H1 (cell line): ENCODE measurements at regions not wholly inside any gene's neighbourhood (a gene's known extent, or its start where the extent isn't known, plus 50 kb on each side); places are given as distances from the start of the nearest gene placed in this dataset.

Experiments
- CTCF ChIA-PET: fragments of 300-600 bp; sonication (Branson Sonifier 250); formaldehyde crosslinking; loops from one replicate; lab custom pipeline; 2021; ENCODE audit not compliant: partially characterized antibody; lab: Charles Lee
- POLR2A ChIA-PET: fragments of 300-600 bp; sonication (Branson Sonifier 250); formaldehyde crosslinking; loops from one replicate; lab custom pipeline; 2021; ENCODE audit warnings: inconsistent platforms; ENCODE audit not compliant: partially characterized antibody; lab: Charles Lee
- DNase-seq, 2 experiments: peaks; one replicate each; pipeline versions ENCODE4 v3.0.0 to v3.0.0-alpha.2; 2010 to 2022; ENCODE audit warnings: low spot score in 2 of 2, low read depth in 1 of 2, mixed read lengths in 1 of 2
- FAIRE-seq: peaks from 2 replicates; lab custom pipeline; 2011; peaks lifted over from hg19 to GRCh38; lab: Jason Lieb, UNC
- H2AFZ ChIP-seq: 2 replicates; pipeline ENCODE4 v1.8.1; 2012; ENCODE audit warnings: low read length, inconsistent platforms
- H2AK5ac ChIP-seq: 2 replicates; pipeline ENCODE4 v1.6.1; 2013; ENCODE audit warnings: low read depth, low read length
- H2BK120ac ChIP-seq: replicated peaks from 2 replicates; pipeline ENCODE3; 2013; ENCODE audit warnings: low read depth, low read length, inconsistent platforms
- H2BK12ac ChIP-seq: 2 replicates; pipeline ENCODE4 v1.6.1; 2013; ENCODE audit warnings: low read depth, low read length
- H2BK15ac ChIP-seq: 2 replicates; pipeline ENCODE4 v1.6.1; 2013; ENCODE audit warnings: low read length
- H2BK20ac ChIP-seq: 2 replicates; pipeline ENCODE4 v1.6.1; 2013; ENCODE audit warnings: low read length
- H2BK5ac ChIP-seq: 2 replicates; pipeline ENCODE4 v1.6.1; 2013; ENCODE audit warnings: low read depth, low read length
- H3K14ac ChIP-seq: 2 replicates; pipeline ENCODE4 v1.6.1; 2013; ENCODE audit warnings: inconsistent platforms; ENCODE audit not compliant: insufficient read length
- H3K18ac ChIP-seq: 2 replicates; pipeline ENCODE4 v1.6.1; 2013; ENCODE audit warnings: low read length; ENCODE audit errors: extremely low read depth
- H3K23ac ChIP-seq: 2 replicates; pipeline ENCODE4 v1.6.1; 2013; ENCODE audit warnings: inconsistent platforms; ENCODE audit not compliant: insufficient read length
- H3K23me2 ChIP-seq: 2 replicates; pipeline ENCODE4 v1.6.1; 2013; ENCODE audit warnings: low read depth, low read length
- H3K27ac ChIP-seq: 2 replicates; pipeline ENCODE4 v1.6.1; 2011; ENCODE audit warnings: low read depth, low read length, inconsistent platforms
- H3K27me3 ChIP-seq, 4 experiments: replicated peaks in 1 of 4; 1 replicate in 1 of 4; 2 replicates in 3 of 4; pipeline versions ENCODE4 v1.6.1 to v1.8.1; 2011 to 2013; ENCODE audit warnings: low read length in 3 of 4, mild to moderate bottlenecking in 3 of 4, inconsistent platforms in 2 of 4, mixed read lengths in 2 of 4, moderate library complexity in 1 of 4; ENCODE audit not compliant: control insufficient read depth in 3 of 4, insufficient read depth in 3 of 4; ENCODE audit errors: extremely low read depth in 1 of 4
- H3K36me3 ChIP-seq, 4 experiments: 2 replicates each; pipeline versions ENCODE4 v1.6.1 to v1.8.1; 2011 to 2013; ENCODE audit warnings: mild to moderate bottlenecking in 4 of 4, low read length in 3 of 4, moderate library complexity in 2 of 4, control low read depth in 1 of 4, inconsistent platforms in 1 of 4; ENCODE audit not compliant: insufficient read depth in 4 of 4, control insufficient read depth in 2 of 4
- H3K4ac ChIP-seq: replicated peaks from 2 replicates; pipeline ENCODE3; 2013; ENCODE audit warnings: low read length, low read depth, mixed read lengths, inconsistent platforms; ENCODE audit not compliant: insufficient read length
- H3K4me1 ChIP-seq, 4 experiments: replicated peaks in 1 of 4; 1 replicate in 1 of 4; 2 replicates in 3 of 4; pipeline versions ENCODE4 v1.6.1 to v1.8.1; 2011 to 2013; ENCODE audit warnings: low read length in 3 of 4, inconsistent platforms in 2 of 4, mixed read lengths in 1 of 4; ENCODE audit not compliant: insufficient read depth in 4 of 4, control insufficient read depth in 3 of 4
- H3K4me2 ChIP-seq, 2 experiments: 2 replicates each; pipeline versions ENCODE4 v1.6.1 to v1.8.1; 2011 to 2013; ENCODE audit warnings: low read depth in 2 of 2, low read length in 2 of 2, control low read depth in 1 of 2, inconsistent platforms in 1 of 2, mild to moderate bottlenecking in 1 of 2; ENCODE audit not compliant: insufficient read depth in 1 of 2
- H3K4me3 ChIP-seq, 4 experiments: fragments of 200-600, 300-600 bp in 1 of 4; sonication (generic), shearing (Covaris generic), sonication (Bioruptor Twin) in 1 of 4; 2 replicates each; pipeline versions ENCODE4 v1.5.1 to v1.8.1; 2011 to 2016; ENCODE audit warnings: low read length in 4 of 4, low read depth in 3 of 4, control low read depth in 2 of 4, inconsistent platforms in 2 of 4, mild to moderate bottlenecking in 2 of 4, mixed read lengths in 1 of 4, moderate library complexity in 1 of 4; ENCODE audit not compliant: insufficient read depth in 2 of 4; ENCODE audit errors: extremely low read depth in 1 of 4
- H3K56ac ChIP-seq: replicated peaks from 2 replicates; pipeline ENCODE3; 2013; ENCODE audit warnings: low read depth, mild to moderate bottlenecking, mixed read lengths, low read length, inconsistent platforms; ENCODE audit not compliant: insufficient read length
- H3K79me1 ChIP-seq: 2 replicates; pipeline ENCODE4 v1.6.1; 2013; ENCODE audit warnings: low read depth, low read length, control low read depth
- H3K79me2 ChIP-seq, 2 experiments: 2 replicates each; pipeline versions ENCODE4 v1.6.1 to v1.8.1; 2012 to 2013; ENCODE audit warnings: low read length in 2 of 2, mild to moderate bottlenecking in 2 of 2, inconsistent platforms in 1 of 2; ENCODE audit not compliant: insufficient read depth in 2 of 2, control insufficient read depth in 1 of 2
- H3K9ac ChIP-seq, 4 experiments: replicated peaks in 1 of 4; 1 replicate in 1 of 4; 2 replicates in 3 of 4; pipeline versions ENCODE4 v1.6.1 to v1.8.1; 2011 to 2013; ENCODE audit warnings: low read depth in 3 of 4, low read length in 3 of 4, control low read depth in 2 of 4, mild to moderate bottlenecking in 2 of 4, moderate library complexity in 2 of 4, inconsistent platforms in 1 of 4; ENCODE audit errors: extremely low read depth in 1 of 4
- H3K9me3 ChIP-seq, 2 experiments: 2 replicates each; pipeline versions ENCODE4 v1.6.1 to v1.8.1; 2012 to 2013; ENCODE audit warnings: mild to moderate bottlenecking in 2 of 2, moderate library complexity in 2 of 2, control low read depth in 1 of 2, inconsistent platforms in 1 of 2, low read depth in 1 of 2, low read length in 1 of 2, mixed read lengths in 1 of 2; ENCODE audit not compliant: insufficient read depth in 2 of 2
- H4K20me1 ChIP-seq, 2 experiments: replicated peaks in 1 of 2; 2 replicates each; pipeline versions ENCODE3 to v1.8.1; 2011 to 2013; ENCODE audit warnings: inconsistent platforms in 2 of 2, low read length in 2 of 2, mild to moderate bottlenecking in 1 of 2; ENCODE audit not compliant: insufficient read depth in 2 of 2, control insufficient read depth in 1 of 2
- H4K5ac ChIP-seq: 2 replicates; pipeline ENCODE4 v1.6.1; 2013; ENCODE audit warnings: low read length, low read depth, mixed read lengths, inconsistent platforms; ENCODE audit not compliant: insufficient read length
- H4K8ac ChIP-seq: 2 replicates; pipeline ENCODE4 v1.8.0; 2013; ENCODE audit warnings: mild to moderate bottlenecking, moderate library complexity, low read length, inconsistent platforms; ENCODE audit not compliant: insufficient read depth; ENCODE audit errors: extremely low read depth
- H4K91ac ChIP-seq: replicated peaks from 2 replicates; pipeline ENCODE3; 2013; ENCODE audit warnings: low read length, mixed read lengths, inconsistent platforms; ENCODE audit not compliant: insufficient read length
- ASH2L ChIP-seq: fragments of 200-600, 300-600 bp; sonication (generic); IDR thresholded peaks from one replicate; pipeline ENCODE4 v1.7.1; 2017; ENCODE audit warnings: low read length
- BRCA1 ChIP-seq: IDR thresholded peaks from 2 replicates; pipeline ENCODE4 v1.6.1; 2012; ENCODE audit warnings: low read depth, low read length, improper control_type of control experiment
- CHD2 ChIP-seq: IDR thresholded peaks from 2 replicates; pipeline ENCODE4 v1.6.1; 2012; ENCODE audit warnings: low read length, improper control_type of control experiment
- CTBP2 ChIP-seq: IDR thresholded peaks from 2 replicates; pipeline ENCODE4 v1.7.0; 2011; ENCODE audit warnings: borderline replicate concordance, mild to moderate bottlenecking, moderate library complexity, mixed read lengths, low read length; ENCODE audit not compliant: insufficient read depth, insufficient read length
- CTCF ChIP-seq, 3 experiments: IDR thresholded peaks; 1 replicate in 2 of 3; 2 replicates in 1 of 3; pipeline versions ENCODE4 v1.5.1 to v1.6.1; 2011; ENCODE audit warnings: low read length in 3 of 3, mild to moderate bottlenecking in 3 of 3, inconsistent platforms in 2 of 3, low read depth in 1 of 3, moderate library complexity in 1 of 3; ENCODE audit not compliant: insufficient read depth in 1 of 3; ENCODE audit errors: control extremely low read depth in 1 of 3
- E2F6 ChIP-seq: IDR thresholded peaks from 2 replicates; pipeline ENCODE4 v1.6.1; 2012; ENCODE audit warnings: inconsistent platforms
- KDM4A ChIP-seq: IDR thresholded peaks from one replicate; pipeline ENCODE4 v1.7.1; 2012; ENCODE audit warnings: low read depth, mild to moderate bottlenecking, moderate library complexity, low read length, inconsistent platforms; ENCODE audit not compliant: severe bottlenecking
- MAX ChIP-seq: IDR thresholded peaks from 2 replicates; pipeline ENCODE4 v1.6.1; 2012; ENCODE audit warnings: inconsistent platforms
- POLR2A ChIP-seq, 2 experiments: IDR thresholded peaks; 1 replicate in 1 of 2; 2 replicates in 1 of 2; pipeline ENCODE4 v1.6.1; 2011; ENCODE audit warnings: low read depth in 2 of 2, low read length in 2 of 2, mild to moderate bottlenecking in 2 of 2; ENCODE audit errors: control extremely low read depth in 1 of 2
- POLR2AphosphoS5 ChIP-seq: IDR thresholded peaks from 2 replicates; pipeline ENCODE4 v1.6.1; 2011; ENCODE audit warnings: low read depth, low read length
- RBBP5 ChIP-seq: IDR thresholded peaks from 2 replicates; pipeline ENCODE4 v1.7.1; 2012; ENCODE audit warnings: low read depth, mild to moderate bottlenecking, inconsistent platforms, low read length, moderate library complexity, borderline replicate concordance
- SP4 ChIP-seq: IDR thresholded peaks from 2 replicates; pipeline ENCODE4 v1.6.1; 2012; ENCODE audit warnings: low read length, inconsistent platforms
- YY1 ChIP-seq: IDR thresholded peaks from 2 replicates; pipeline ENCODE4 v1.6.1; 2011; ENCODE audit warnings: low read depth, mild to moderate bottlenecking, low read length
- WGBS, 2 experiments: shearing (Covaris generic) in 1 of 2; methylation state at CpG; one replicate each; pipeline versions ENCODE4 v1.1.6 to v1.1.7; 2013 to 2015; ENCODE audit warnings: low lambda C conversion rate in 2 of 2, mixed read lengths in 2 of 2, inconsistent platforms in 1 of 2, low coverage in 1 of 2, missing lambda C conversion rate in 1 of 2; ENCODE audit not compliant: insufficient replicate concordance in 2 of 2, insufficient coverage in 1 of 2, insufficient read length in 1 of 2; ENCODE audit errors: extremely low coverage in 1 of 2, missing lambda C conversion rate in 1 of 2; 5-methylcytosine and 5-hydroxymethylcytosine counted together

GRCh38 chrX:74231625-74232024 lies 72.4 kb upstream of the ZCCHC13 start:
- peaks cover 0 to 38% of the 10 kb centered on the region in 2 experiments; a peak in 2 of 4 replicates for H3K79me2 ChIP-seq
- no peaks in the 10 kb centered on the region for H3K27me3 ChIP-seq
- no peak overlapping the region for H3K4me2 ChIP-seq
- POLR2A ChIA-PET, result no interaction called here
- no peak overlapping the region for H3K4me3 ChIP-seq
- H3K14ac ChIP-seq, result no peak overlapping the region
- no peak overlapping the region for H2BK5ac ChIP-seq
- no peaks in the 10 kb centered on the region; a peak in 2 of 8 replicates for H3K36me3 ChIP-seq
- no peak overlapping the region for H2BK15ac ChIP-seq
- no peak overlapping the region for H4K91ac ChIP-seq
- H4K20me1 ChIP-seq, result peaks cover 0 to 2% of the 10 kb centered on the region in 2 experiments
- no peak overlapping the region for H4K8ac ChIP-seq
- FAIRE-seq (no peak), DNase-seq (no peak)
- H3K27ac ChIP-seq, result no peak overlapping the region
- no peak overlapping the region for H2AK5ac ChIP-seq
- 91% methylated on average over 5 of the region's 5 CpGs; no CpG with 5 or more reads in 1 of the 2 experiments for WGBS, 2 experiments
- no peaks in the 10 kb centered on the region for H3K23me2 ChIP-seq
- H3K9ac ChIP-seq, result no peak overlapping the region
- no peaks in the 10 kb centered on the region for H3K4me1 ChIP-seq
- no peak overlapping the region for H2BK20ac ChIP-seq
- no peaks in the 10 kb centered on the region for H3K9me3 ChIP-seq
- H3K79me1 ChIP-seq, result no peaks in the 10 kb centered on the region
- CTCF ChIA-PET, result no interaction called here
- H3K4ac ChIP-seq, result no peak overlapping the region
- H4K5ac ChIP-seq, result no peak overlapping the region
- no peak overlapping the region for H2BK120ac ChIP-seq
- no peak overlapping the region for H2BK12ac ChIP-seq
- H3K23ac ChIP-seq, result no peak overlapping the region
- H3K18ac ChIP-seq, result no peak overlapping the region
- no peak overlapping the region for H3K56ac ChIP-seq
- no peak overlapping the region for H2AFZ ChIP-seq
- TF ChIP-seq MAX (no peak), POLR2AphosphoS5 (no peak), CTCF (IDR thresholded peaks at IDR 0.05; ENCODE audit: control extremely low read depth in 1 of 3, insufficient read depth in 1 of 3, low read depth in 1 of 3, low read length in 3 of 3) (no peak), KDM4A (no peak), RBBP5 (no peak), POLR2A (IDR thresholded peaks at IDR 0.05; ENCODE audit: control extremely low read depth in 1 of 2, low read depth in 2 of 2, low read length in 2 of 2) (no peak), E2F6 (no peak), CTBP2 (no peak), BRCA1 (no peak), SP4 (no peak), CHD2 (no peak), YY1 (no peak), ASH2L (no peak)
